Right lobe of liver (tissue), 6 donors: ENCODE measurements at regions not wholly inside any gene's neighbourhood (a gene's known extent, or its start where the extent isn't known, plus 50 kb on each side); places are given as distances from the start of the nearest gene placed in this dataset.
A peak's percentile ranks its signal among the peaks of the same experiment; 100 is the strongest.

ENCODE experiments used
- ATAC-seq, 4 donors: fragments of 200-7000 bp; cut with Tn5 transposase; one replicate each; pipeline ENCODE4 v1.9.1; 2020; ENCODE audit warnings: mild to moderate bottlenecking in 4 of 4, moderate library complexity in 4 of 4
- DNase-seq, 3 donors: peaks; one replicate each; pipeline ENCODE4 v3.0.0-alpha.2; 2020
- H3K27ac ChIP-seq, 3 donors: fragments of 200-600 bp; one replicate each; pipeline ENCODE4 v1.8.0; 2022
- H3K27me3 ChIP-seq, 2 donors: fragments of 200-600 bp; one replicate each; pipeline ENCODE4 v1.8.0; 2022
- H3K36me3 ChIP-seq, 4 donors: fragments of 200-600 bp; sonication (generic) in 1 of 4; one replicate each; pipeline versions ENCODE4 v1.5.1 to v1.8.0; 2017 to 2022; ENCODE audit warnings: control low read depth in 1 of 4
- H3K4me1 ChIP-seq, 4 donors: fragments of 200-600 bp; sonication (generic) in 1 of 4; one replicate each; pipeline versions ENCODE4 v1.5.1 to v1.8.0; 2017 to 2022; ENCODE audit warnings: control low read depth in 1 of 4
- H3K4me3 ChIP-seq, 3 donors: fragments of 200-600 bp; one replicate each; pipeline ENCODE4 v1.8.0; 2022
- H3K9me3 ChIP-seq, 4 donors: fragments of 200-600 bp; sonication (generic) in 1 of 4; one replicate each; pipeline versions ENCODE4 v1.5.1 to v1.8.0; 2017 to 2022; ENCODE audit warnings: control low read depth in 1 of 4
- CTCF ChIP-seq, 4 donors: fragments of 200-600 bp in 3 of 4; fragments of 450-650 bp in 1 of 4; IDR thresholded peaks; one replicate each; pipeline versions ENCODE4 v1.5.1 to v1.8.0; 2016 to 2022; ENCODE audit warnings: antibody characterized with exemption in 4 of 4, mild to moderate bottlenecking in 2 of 4
- POLR2A ChIP-seq: fragments of 450-650 bp; IDR thresholded peaks from one replicate; pipeline ENCODE4 v1.6.1; 2017; ENCODE audit warnings: antibody characterized with exemption, mild to moderate bottlenecking
- WGBS: methylation state at CpG from one replicate; pipeline ENCODE4 v1.1.6; 2018; ENCODE audit warnings: low coverage, low lambda C conversion rate; ENCODE audit not compliant: insufficient coverage; ENCODE audit errors: missing lambda C conversion rate; 5-methylcytosine and 5-hydroxymethylcytosine counted together
- intact Hi-C, 2 donors: fragments of 100-400 bp; cut with DNase I; formaldehyde crosslinking; loops; one replicate each; pipeline versions ENCODE4 v1.11.2 to v1.14.1; 2022
- donor health status: DM: no; HTN: yes; CAD: no.
- donor health status: DM: no; HTN: no; CAD: no.
- donor health status: DM: no; HTN: no; CAD: no.
- donor health status: DM: no; HTN: yes; CAD: no.
- donor health status: DM: no; HTN: yes; CAD: no.

GRCh38 chr5:40258222-40258621, 421.5 kb upstream of the PTGER4 start:
- intact Hi-C loops, result no loop called here
- TF ChIP-seq POLR2A (no peak), CTCF (IDR thresholded peaks at IDR 0.05) (no peak)
- H3K27me3 ChIP-seq, result no peaks in the 10 kb centered on the region
- no peaks in the 10 kb centered on the region for H3K4me1 ChIP-seq
- WGBS, result 46% methylated on average over 1 of the region's 1 CpG
- H3K4me3 ChIP-seq, result no peak overlapping the region
- H3K27ac ChIP-seq, result no peak overlapping the region
- no peaks in the 10 kb centered on the region for H3K9me3 ChIP-seq
- DNase-seq (no peak), ATAC-seq (peak; percentile 28 to 49 (median 33))
- H3K36me3 ChIP-seq, result no peaks in the 10 kb centered on the region

DNA sequence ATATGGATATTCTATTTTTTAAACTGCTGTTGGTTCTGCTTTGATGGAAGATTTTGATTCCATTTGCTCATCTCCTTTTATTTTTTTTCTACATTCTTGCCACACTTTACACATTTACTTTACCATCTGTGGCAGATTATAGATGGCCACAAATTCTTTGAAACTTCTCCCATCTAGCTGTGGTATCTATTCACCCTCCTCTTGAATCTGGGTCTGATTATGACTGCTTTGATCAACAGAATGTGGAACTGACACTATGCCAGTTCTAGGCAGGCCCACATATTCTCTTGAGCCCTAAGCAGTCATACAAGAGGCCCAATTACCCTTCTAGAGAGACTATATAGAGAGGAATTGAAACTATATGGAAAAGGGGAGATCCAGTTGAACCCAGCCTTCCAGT, 439.0 kb upstream of the PTGER4 start:
- Histone ChIP-seq H3K9me3 (no peaks in the 10 kb centered on the region), H3K4me1 (no peaks in the 10 kb centered on the region), H3K36me3 (no peaks in the 10 kb centered on the region), H3K27me3 (no peaks in the 10 kb centered on the region), H3K27ac (no peak overlapping the region), H3K4me3 (no peak overlapping the region)
- DNase-seq (no peak), ATAC-seq (no peak)
- intact Hi-C loops, result no loop called here
- TF ChIP-seq CTCF (IDR thresholded peaks at IDR 0.05) (no peak), POLR2A (no peak)

DNA sequence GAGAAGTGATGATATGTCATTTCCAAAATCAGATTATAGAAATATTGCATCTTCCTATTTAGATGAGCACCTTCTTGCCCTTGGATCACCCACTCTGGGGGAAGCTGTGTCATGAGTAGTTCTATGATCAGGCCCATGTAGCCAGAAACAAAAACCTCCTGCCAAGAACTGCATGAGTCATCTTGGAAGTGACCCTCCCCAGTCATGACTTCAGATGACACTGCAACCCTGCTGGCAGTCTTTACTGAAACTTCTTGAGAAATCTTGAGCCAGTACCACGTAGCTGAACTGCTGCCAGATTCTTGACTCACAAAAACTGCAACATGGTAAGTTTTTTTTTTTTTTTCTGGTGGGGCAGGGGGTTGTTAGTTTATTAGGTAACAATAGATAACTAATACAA, 439.6 kb upstream of the PTGER4 start:
- ATAC-seq (no peak), DNase-seq (no peak)
- Histone ChIP-seq H3K4me3 (no peak overlapping the region), H3K36me3 (no peaks in the 10 kb centered on the region), H3K9me3 (no peaks in the 10 kb centered on the region), H3K27me3 (no peaks in the 10 kb centered on the region), H3K4me1 (no peaks in the 10 kb centered on the region), H3K27ac (no peak overlapping the region)
- TF ChIP-seq POLR2A, result no peak
- TF ChIP-seq CTCF (IDR thresholded peaks at IDR 0.05), result no peak
- WGBS, result 38% methylated on average over 1 of the region's 1 CpG
- intact Hi-C loops, result no loop called here

DNA sequence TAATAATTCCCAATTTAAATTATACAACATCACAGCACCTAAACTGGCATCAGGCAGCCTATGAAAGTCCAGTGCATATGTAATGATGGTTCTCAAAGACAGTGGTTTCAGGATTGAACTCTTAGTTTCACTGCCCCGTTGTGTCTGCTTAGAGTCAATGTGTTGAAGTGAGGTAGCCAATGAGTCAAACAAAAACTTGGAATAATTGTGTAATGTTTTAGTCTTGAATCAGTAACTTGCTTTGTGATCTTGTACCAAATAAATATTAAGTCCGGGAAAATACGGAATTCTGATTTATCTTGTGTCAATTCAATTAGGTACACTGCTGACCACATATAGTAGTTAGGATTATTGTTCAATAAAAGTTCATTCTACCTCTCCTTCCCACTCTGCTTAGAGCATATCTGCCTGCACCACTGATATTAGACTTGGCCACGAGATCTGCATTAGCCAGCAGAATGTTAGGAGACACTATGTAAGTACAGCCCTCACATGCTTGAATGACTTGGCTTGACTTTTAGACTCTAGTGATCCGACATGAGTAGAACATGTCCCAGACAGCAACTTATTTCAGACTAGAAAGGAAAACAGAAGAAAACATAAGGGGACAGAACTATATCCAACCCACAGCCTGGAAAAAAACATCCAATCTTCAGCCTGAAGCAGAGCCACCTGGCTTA, 441.5 kb upstream of the PTGER4 start:
- H3K36me3 ChIP-seq, result no peaks in the 10 kb centered on the region
- no peaks in the 10 kb centered on the region for H3K27me3 ChIP-seq
- no peaks in the 10 kb centered on the region for H3K9me3 ChIP-seq
- H3K27ac ChIP-seq, result no peak overlapping the region
- 57% methylated on average over 5 of the region's 5 CpGs for WGBS
- no peak overlapping the region for H3K4me3 ChIP-seq
- TF ChIP-seq CTCF (IDR thresholded peaks at IDR 0.05) (no peak), POLR2A (no peak)
- ATAC-seq (no peak), DNase-seq (no peak)
- H3K4me1 ChIP-seq, result no peaks in the 10 kb centered on the region
- intact Hi-C loops, result no loop called here
